ENCODE measurements at regions not wholly inside any gene's neighbourhood (a gene's known extent, or its start where the extent isn't known, plus 50 kb on each side); places are given as distances from the start of the nearest gene placed in this dataset.

- DNase-seq: no peak
These were observed 352.0 kb upstream of the DACH1 start for GRCh38 chr13:72218966-72219365.

DNA sequence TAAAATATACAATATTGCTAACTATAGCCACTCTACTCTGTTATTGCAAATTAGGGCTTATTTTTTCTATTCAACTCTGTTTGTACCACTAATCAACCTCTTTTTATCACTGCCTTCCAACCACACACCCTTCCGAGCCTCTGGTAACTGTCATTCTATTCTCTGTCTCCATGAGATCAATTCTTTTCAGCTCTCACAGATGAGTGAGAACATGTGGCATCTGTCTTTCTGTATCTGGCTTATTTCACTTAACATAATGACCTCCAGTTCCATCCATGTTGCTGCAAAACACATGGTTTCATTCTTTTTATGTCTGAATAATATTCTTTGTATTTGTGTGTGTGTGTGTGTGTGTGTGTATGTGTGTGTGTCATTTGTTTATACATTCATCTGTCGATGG, 350.1 kb upstream of the DACH1 start:
- no peak for DNase-seq

- no peak for DNase-seq
These were observed 341.2 kb upstream of the DACH1 start for GRCh38 chr13:72208112-72208645.

DNA sequence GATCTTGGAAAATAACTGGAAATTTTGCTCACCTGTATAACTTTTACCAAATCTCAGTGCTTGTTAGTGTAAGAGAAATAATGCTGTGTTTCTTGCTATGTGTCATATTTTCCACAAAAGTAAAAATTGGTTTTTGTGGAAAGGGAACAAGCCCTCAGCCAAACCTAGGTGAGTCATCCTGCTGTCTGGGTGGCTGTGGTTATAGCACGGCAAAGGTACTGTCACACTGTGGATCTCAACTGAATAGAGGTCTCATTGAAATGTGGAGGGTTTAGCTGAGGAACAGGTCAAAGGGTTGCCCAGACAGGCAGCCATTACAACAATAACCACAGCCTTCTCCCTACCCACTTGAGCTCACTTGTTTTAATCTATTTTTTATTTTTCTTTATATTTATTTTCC, 338.8 kb upstream of the DACH1 start:
- DNase-seq: no peak

DNA sequence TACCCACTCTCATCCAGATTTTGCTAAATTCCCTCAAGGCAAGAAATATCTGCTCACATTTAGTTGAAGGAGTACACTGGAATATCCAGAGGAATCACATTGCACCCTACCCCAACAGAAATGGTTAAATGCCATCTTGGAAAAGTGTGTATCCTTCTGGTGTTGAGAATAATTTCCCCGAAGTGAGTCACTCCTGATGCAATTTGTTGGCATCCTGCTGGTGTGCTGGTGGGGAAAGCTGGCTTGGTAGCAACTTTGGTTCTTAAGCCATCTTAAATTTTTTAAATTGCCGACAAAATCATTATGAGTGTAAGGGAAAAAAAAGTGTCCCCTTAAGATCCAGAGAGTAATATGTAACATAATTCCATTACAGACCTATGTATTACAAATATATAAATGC, 337.3 kb upstream of the DACH1 start:
- no peak for DNase-seq

GRCh38 chr13:72201726-72202125, 334.7 kb upstream of the DACH1 start:
- no peak for DNase-seq

DNA sequence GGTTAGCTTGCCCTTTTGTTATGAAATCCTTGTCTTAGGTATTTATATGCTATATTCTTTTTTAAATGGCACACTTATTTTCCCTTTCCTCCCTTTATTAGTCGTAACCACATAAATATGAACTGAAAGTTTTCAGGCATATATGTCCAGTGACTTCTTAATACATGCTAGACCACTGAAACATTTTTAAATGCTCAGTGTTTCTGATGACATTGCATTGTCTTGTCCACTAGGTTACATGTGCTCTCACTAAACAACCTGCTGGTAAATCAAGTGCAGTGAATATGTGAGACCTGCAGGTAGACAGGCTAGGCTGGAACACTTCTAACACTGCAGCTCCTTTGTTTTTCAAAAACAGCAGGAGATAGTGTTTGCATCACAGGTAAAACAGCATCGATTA, 332.6 kb upstream of the DACH1 start:
- DNase-seq: no peak

DNA sequence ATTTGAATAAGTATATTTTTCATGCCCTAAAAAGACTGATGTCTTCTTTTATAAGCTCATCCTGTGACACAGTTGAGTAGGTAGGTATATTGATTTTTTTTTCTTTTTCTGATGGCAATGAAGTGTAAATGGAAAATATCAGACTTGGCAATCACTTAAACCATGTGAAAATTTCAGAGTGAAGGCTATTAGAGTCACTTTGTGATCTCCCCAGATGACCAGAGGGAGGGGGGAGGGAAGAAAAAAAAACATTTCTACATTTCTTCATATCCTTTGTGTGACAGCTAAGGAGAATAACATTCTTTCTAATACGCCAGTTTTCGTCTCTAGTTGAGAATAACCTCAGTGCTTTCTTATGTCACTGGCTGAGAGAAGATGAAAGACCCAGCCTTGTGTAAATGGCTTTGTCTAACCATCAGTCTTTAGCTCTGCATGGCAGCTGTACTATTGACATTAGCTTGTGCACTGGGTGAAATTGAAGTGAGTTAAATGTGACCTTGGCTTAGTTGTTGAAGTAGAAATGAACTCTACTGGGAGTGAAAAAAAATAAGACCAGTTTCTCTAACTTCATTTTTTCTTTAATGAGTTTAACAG, 332.1 kb upstream of the DACH1 start:
- no peak for DNase-seq

- no peak for DNase-seq
These were observed 331.0 kb upstream of the DACH1 start for GRCh38 chr13:72198042-72198441.

DNA sequence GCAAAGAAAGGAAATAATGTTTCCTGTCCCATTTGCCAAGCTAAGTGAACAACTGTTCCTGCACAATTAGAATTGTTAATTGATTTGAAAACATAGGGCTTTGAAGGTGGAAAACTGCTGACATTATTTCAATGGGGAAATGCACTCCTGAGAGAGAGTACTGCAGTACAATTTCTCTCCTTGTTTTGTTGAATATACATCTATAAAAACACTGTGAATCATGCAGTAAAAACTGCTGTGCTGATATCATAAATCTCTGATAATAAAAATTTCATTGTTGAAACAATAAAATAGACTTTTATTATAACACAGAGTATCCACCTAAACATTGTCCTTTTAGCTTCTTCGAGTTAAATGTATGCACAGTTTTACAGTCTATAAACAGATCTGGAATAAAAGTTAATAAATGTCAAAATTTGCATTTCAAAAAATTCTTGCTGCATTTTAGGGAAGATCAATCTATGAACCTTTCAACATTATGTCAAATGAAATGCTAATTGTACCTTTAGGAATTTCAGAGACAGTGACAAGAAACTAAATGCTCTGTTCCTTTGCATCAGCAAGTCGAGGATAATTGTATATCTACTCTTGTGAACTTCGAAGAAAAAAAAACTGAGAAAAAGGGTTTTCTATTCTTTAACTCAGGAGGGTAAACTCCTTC, 328.2 kb upstream of the DACH1 start:
- no peak for DNase-seq

- no peak for DNase-seq
These were observed 327.5 kb upstream of the DACH1 start for GRCh38 chr13:72194523-72194922.

DNA sequence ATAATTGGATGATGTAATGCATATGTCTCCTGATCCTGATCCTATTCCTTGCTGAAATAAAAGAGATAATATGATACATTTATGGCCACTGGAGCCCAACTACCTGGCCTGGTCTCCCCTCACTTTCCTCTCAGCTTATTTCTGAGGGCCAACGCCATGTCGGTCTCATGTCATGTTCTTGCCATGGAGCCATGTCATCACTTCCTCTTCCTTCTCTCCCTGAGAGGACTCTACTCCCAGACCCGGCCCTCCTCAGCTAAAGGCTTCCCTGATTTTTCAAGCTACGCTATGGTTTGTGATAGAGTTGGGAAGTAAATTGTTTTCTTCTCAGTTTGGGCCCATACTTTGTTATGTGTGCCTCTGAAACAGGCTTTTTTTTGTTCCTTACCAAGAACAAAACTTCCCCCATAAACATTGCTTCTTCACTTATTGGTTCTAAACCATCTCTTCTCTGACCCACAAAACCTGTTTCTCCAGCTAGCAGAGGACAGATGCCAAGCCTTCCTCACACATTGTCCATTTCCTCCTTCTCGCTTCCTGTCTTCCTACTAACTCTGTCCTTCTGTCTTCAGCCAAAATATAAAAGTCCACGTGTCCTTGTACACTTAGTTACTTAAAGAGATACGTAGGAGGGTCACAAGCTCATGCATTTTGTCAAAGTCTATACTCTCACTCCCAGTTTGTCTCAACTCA, 319.9 kb upstream of the DACH1 start:
- no peak for DNase-seq

DNA sequence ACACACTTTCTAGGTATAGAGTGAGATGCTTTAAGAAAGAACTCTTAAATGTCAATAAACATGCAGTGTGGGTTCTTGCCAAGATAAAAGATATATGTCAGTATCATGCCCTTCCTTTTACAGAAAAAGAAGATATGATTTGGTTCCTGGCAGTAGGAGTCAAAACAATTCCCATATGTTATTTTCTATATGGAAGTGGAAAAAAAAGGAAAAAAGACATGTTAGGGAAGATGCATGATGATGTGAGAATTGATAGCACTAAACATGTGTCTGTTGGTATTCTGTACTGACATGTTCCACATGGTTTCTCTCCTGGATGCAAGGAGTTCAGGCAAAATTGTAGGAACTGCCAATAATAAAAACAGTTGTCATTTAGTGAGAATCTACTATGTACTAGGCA, 318.8 kb upstream of the DACH1 start:
- no peak for DNase-seq

- DNase-seq: no peak
These were observed 314.7 kb upstream of the DACH1 start for GRCh38 chr13:72181661-72182060.

DNA sequence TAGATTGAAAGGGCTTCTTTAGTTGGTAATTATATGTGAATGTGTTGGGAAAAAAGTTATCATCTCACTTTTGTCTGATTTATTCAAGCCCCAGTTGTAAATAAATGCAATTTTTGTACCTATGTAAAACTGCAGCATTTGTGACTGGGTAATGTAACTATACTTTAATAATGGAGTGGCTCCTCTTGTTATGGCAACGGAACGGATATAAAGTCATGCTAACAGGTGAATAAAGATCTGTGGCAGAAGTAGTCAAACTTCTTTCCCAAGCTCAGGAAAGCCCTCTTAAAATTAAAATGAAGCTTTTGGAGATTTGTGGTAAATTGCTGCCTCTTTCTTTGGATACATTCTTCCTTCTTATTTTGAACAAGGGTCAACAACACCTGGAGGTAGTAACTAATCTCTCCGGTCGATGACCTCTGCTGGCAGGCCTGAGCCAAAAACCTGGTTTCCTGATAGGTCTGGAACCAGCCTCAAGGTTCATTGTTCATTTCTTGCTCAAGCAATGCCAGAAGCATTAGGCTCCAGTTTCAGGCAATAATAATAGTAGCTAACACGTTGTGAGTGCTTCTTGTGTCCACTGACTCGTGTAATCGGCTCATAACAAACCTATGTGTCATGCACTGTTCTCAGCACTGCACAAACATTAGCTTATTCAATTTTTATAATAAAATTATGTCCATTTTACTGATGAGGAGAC, 313.4 kb upstream of the DACH1 start:
- no peak for DNase-seq

DNA sequence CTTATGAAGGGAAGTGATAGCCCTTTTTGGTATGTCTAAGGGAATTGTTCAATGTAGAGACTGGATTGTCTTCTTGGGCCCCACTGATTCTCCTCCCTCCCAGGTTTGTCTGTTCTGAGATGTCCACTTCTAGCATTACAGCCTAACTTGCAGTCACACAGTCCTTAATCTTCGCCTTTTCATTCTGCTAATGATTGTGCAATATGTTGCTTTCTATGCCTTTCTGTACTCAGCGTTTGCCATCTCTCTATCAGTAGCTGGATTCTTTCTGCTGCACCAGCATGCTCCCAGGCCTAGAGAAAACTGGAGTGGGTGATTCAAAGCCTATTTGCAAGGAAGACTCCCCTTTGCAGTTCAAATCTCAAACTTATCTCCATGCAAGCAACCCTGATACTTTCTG, 307.5 kb upstream of the DACH1 start:
- DNase-seq: no peak

- DNase-seq: no peak
These were observed 303.6 kb upstream of the DACH1 start for GRCh38 chr13:72170571-72170970.

DNA sequence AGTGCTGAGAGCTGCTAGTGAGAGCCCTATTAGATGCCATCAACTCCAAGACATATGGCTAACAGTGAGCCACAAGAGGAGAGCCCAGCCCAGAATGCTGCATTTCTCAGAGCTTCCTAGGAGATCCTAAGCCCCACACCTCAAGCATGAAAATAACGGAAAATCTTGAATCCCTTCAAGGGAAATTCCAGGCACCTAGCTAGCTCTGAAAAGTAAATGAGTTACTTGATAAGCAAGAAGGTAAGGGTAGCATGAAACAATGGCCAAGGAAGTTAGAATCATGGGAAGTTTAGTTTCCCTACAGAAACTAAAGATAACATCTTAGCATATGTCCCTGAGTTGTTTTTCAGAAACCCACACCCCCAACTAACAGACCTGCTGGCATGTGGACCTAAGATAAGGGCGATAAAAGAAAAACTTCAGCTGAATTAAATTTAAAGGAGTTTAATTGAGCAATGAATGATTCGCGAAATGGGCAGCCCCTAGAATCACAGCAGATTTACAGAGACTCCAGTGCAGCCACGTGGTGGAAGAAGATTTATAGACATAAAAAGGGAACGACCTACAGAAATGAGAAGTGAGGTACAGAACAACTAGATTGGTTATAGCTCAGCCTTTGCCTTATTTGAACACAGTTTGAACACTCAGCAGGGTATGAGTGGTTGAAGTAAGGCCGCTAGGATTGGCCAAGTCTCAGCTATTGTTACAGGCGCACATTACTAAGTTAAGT, 301.3 kb upstream of the DACH1 start:
- DNase-seq: no peak

- DNase-seq: no peak
These were observed 299.2 kb upstream of the DACH1 start for GRCh38 chr13:72166102-72166650.

DNA sequence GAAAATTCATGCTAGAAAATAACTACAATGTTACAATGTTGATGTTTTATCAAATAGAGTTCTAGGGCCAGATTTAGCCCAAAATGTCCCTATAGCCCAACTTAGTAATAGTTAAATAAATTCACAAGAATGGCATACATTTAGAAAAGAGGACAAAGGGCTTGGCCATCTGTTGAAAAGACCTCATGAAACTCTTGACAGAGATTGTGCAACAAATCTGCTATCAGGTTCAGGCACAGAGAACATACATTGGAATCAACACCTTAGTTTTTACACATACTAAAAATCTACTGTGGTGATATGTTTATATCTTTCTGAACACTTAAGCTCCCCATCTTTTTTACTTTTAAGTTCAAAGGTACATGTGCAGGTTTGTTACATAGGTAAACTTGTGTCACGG, 298.3 kb upstream of the DACH1 start:
- no peak for DNase-seq

- DNase-seq: no peak
These were observed 297.8 kb upstream of the DACH1 start for GRCh38 chr13:72164811-72165210.

DNA sequence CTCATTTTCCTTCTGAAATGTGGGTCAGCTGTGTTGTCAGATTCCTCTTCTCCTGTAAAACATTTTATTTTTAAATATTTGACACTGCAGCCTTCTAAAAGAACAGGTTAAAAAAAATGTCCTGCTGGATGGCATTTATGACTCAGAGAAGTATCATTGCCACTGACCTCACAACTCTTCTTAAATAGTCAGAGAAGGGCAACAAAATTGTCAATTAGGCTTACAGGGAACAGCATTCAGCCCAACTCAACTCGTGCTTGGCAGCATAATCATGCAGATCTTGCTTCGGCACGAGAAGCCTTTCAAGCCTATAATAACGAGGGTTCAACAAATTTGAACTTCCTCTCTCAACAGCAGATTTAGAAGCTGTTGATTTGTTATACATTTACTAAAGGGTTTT, 296.7 kb upstream of the DACH1 start:
- DNase-seq: no peak

GRCh38 chr13:72160977-72161376, 294.0 kb upstream of the DACH1 start:
- no peak for DNase-seq
